ENCODE measurements at regions not wholly inside any gene's neighbourhood (a gene's known extent, or its start where the extent isn't known, plus 50 kb on each side); places are given as distances from the start of the nearest gene placed in this dataset.

DNA sequence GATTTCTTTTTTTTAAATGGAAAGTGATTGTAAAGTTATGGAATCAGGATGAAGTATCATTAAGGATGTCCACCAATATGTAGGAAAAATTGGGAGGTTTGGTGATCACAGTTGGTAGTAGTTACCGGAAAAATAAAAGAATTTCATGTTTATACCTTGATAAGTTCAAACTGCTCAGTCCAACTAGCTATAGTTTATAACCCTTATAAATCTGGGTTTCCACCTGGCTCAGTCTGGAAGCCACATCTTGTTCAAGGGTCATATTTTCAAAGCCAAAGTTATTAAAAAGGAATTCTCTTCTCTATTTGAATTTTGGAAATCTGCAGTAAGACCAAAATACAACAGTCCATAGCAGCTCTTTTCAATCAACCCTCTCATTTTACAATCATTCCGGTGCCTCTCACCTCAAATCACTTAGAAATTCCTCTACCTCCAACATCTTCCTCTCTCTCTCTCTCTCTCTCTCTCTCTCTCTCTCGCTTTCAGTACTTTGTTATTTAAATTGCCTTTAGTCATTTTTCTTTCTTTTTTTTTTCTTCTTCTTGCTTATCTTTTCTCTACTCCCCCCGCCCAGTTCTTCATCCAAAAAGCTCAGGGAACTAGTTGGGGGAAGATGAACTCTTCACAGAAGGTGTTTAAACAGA is 186.2 kb upstream of the TBC1D5 start:
- peaks cover 6% of the 10 kb centered on the region for H3K36me3 Mint-ChIP-seq (ENCODE audit: insufficient read depth)
- TF ChIP-seq, protein P1, sequence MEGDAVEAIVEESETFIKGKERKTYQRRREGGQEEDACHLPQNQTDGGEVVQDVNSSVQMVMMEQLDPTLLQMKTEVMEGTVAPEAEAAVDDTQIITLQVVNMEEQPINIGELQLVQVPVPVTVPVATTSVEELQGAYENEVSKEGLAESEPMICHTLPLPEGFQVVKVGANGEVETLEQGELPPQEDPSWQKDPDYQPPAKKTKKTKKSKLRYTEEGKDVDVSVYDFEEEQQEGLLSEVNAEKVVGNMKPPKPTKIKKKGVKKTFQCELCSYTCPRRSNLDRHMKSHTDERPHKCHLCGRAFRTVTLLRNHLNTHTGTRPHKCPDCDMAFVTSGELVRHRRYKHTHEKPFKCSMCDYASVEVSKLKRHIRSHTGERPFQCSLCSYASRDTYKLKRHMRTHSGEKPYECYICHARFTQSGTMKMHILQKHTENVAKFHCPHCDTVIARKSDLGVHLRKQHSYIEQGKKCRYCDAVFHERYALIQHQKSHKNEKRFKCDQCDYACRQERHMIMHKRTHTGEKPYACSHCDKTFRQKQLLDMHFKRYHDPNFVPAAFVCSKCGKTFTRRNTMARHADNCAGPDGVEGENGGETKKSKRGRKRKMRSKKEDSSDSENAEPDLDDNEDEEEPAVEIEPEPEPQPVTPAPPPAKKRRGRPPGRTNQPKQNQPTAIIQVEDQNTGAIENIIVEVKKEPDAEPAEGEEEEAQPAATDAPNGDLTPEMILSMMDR (IDR thresholded peaks at IDR 0.05; ENCODE audit: unreplicated experiment): no peak
- no peak overlapping the region for H3K27ac Mint-ChIP-seq
- H3K9me3 Mint-ChIP-seq (ENCODE audit: low read depth): peaks cover 4% of the 10 kb centered on the region
- H3K4me1 Mint-ChIP-seq (ENCODE audit: low read depth): peaks cover 12% of the 10 kb centered on the region
- DNase-seq (ENCODE audit: low spot score, unreplicated experiment): no peak
- no peaks in the 10 kb centered on the region for H3K27me3 Mint-ChIP-seq
- H3K4me3 Mint-ChIP-seq (ENCODE audit: low read depth): no peak overlapping the region

DNA sequence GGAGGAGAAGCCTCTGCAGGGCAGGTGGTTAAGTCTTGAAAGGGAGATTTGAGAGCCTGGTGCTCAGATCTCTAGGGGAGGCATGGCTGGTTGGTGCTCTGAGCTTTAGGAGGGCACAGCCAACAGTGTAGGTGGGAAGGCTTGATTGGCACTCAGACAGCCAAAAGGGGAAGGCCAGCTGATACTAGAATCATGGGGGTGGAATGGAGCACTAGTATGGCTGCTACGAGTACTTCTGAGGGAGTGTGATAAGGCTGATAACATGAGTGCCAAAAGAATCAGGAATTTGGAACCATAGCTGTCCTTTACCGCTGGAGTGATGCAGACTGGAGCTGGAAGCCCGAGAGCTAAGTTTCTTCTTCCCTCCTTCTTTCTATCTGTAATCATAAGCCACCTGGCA is 184.6 kb upstream of the TBC1D5 start:
- peaks cover 12% of the 10 kb centered on the region for H3K4me1 Mint-ChIP-seq (ENCODE audit: low read depth)
- TF ChIP-seq, protein P1 (IDR thresholded peaks at IDR 0.05; ENCODE audit: unreplicated experiment): no peak
- peaks cover 5% of the 10 kb centered on the region for H3K36me3 Mint-ChIP-seq (ENCODE audit: insufficient read depth)
- peaks cover 4% of the 10 kb centered on the region for H3K9me3 Mint-ChIP-seq (ENCODE audit: low read depth)
- no peak overlapping the region for H3K27ac Mint-ChIP-seq
- DNase-seq (ENCODE audit: low spot score, unreplicated experiment): no peak
- no peak overlapping the region for H3K4me3 Mint-ChIP-seq (ENCODE audit: low read depth)
- H3K27me3 Mint-ChIP-seq: no peaks in the 10 kb centered on the region

- H3K4me3 Mint-ChIP-seq (ENCODE audit: low read depth): no peak overlapping the region
- DNase-seq (ENCODE audit: low spot score, unreplicated experiment): no peak
- TF ChIP-seq, protein P1 (IDR thresholded peaks at IDR 0.05; ENCODE audit: unreplicated experiment): no peak
- H3K4me1 Mint-ChIP-seq (ENCODE audit: low read depth): peaks cover 14% of the 10 kb centered on the region
- H3K27me3 Mint-ChIP-seq: no peaks in the 10 kb centered on the region
- peak overlapping the region; percentile 8 for H3K27ac Mint-ChIP-seq
- no peaks in the 10 kb centered on the region for H3K36me3 Mint-ChIP-seq (ENCODE audit: insufficient read depth)
- H3K9me3 Mint-ChIP-seq (ENCODE audit: low read depth): no peaks in the 10 kb centered on the region
These were observed 172.9 kb upstream of the TBC1D5 start for GRCh38 chr3:17915341-17915740.

- no peak overlapping the region for H3K4me3 Mint-ChIP-seq (ENCODE audit: low read depth)
- no peaks in the 10 kb centered on the region for H3K36me3 Mint-ChIP-seq (ENCODE audit: insufficient read depth)
- TF ChIP-seq, protein P1 (IDR thresholded peaks at IDR 0.05; ENCODE audit: unreplicated experiment): no peak
- H3K9me3 Mint-ChIP-seq (ENCODE audit: low read depth): no peaks in the 10 kb centered on the region
- no peak overlapping the region for H3K27ac Mint-ChIP-seq
- H3K27me3 Mint-ChIP-seq: no peaks in the 10 kb centered on the region
- H3K4me1 Mint-ChIP-seq (ENCODE audit: low read depth): peaks cover 14% of the 10 kb centered on the region
- no peak for DNase-seq (ENCODE audit: low spot score, unreplicated experiment)
These were observed 170.9 kb upstream of the TBC1D5 start for GRCh38 chr3:17913359-17913758.

DNA sequence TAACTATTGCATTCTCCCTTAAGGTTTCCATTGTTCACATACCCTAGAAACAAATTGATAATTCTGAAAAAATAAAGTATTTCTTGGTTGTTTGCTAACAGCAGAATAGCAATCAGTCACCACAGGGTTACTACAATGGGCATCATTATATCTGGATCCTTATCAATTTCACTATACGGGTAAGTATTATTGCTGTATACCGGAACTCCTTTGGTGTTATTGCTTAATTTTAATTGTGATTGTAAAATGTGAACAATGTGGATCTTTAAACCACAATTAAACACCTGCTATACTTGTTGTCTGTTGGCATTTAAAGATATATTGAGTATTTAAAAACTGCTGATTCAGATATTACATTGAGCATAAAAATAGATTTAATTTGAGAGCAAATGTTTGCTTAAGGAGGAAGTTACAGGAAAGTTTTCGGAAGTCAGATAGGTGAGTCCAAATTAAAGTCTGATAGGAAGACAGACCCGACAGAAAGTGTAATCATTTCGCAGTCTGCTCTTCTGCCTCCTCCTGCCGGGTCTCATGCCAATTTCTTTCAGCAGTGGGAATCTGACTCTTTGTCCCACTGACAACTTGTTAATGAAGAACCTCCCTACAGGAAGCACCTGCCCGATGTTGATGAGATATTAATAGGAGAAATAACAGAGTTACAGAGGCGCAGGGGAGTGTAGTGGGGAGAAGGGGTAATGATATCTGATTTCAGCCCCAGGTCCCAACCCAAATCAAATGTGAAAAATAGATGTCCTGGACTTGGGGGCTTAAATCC is 169.7 kb upstream of the TBC1D5 start:
- H3K4me1 Mint-ChIP-seq (ENCODE audit: low read depth): peaks cover 14% of the 10 kb centered on the region
- TF ChIP-seq, protein P1 (IDR thresholded peaks at IDR 0.05; ENCODE audit: unreplicated experiment): no peak
- no peak overlapping the region for H3K4me3 Mint-ChIP-seq (ENCODE audit: low read depth)
- no peaks in the 10 kb centered on the region for H3K36me3 Mint-ChIP-seq (ENCODE audit: insufficient read depth)
- no peak for DNase-seq (ENCODE audit: low spot score, unreplicated experiment)
- H3K9me3 Mint-ChIP-seq (ENCODE audit: low read depth): no peaks in the 10 kb centered on the region
- no peak overlapping the region for H3K27ac Mint-ChIP-seq
- no peaks in the 10 kb centered on the region for H3K27me3 Mint-ChIP-seq

Measured in progenitor cell of endocrine pancreas (in vitro differentiated cells).